KOPT-K1 (cell line): ENCODE measurements at regions not wholly inside any gene's neighbourhood (a gene's known extent, or its start where the extent isn't known, plus 50 kb on each side); places are given as distances from the start of the nearest gene placed in this dataset.
"Not testable (repeated sequence)": the region's sequence is repeated elsewhere in the genome, so short reads cannot be mapped to it uniquely, and the experiment has no call there.

Source experiments
- H3K27ac ChIP-seq: fragments of 200-600 bp; sonication (generic); 2 replicates; pipeline ENCODE4 v1.5.1; 2016; ENCODE audit warnings: antibody characterized with exemption, mild to moderate bottlenecking, low read depth, low read length; ENCODE audit not compliant: poor library complexity, severe bottlenecking
- H3K36me3 ChIP-seq: fragments of 200-600 bp; sonication (generic); 2 replicates; pipeline ENCODE4 v1.5.1; 2017; ENCODE audit warnings: antibody characterized with exemption, mild to moderate bottlenecking, low read length, moderate library complexity; ENCODE audit not compliant: insufficient read depth
- H3K9me3 ChIP-seq: fragments of 200-600 bp; sonication (generic); 2 replicates; pipeline ENCODE4 v1.5.1; 2017; ENCODE audit warnings: antibody characterized with exemption, low read length, mild to moderate bottlenecking; ENCODE audit not compliant: insufficient read depth, poor library complexity, severe bottlenecking

DNA sequence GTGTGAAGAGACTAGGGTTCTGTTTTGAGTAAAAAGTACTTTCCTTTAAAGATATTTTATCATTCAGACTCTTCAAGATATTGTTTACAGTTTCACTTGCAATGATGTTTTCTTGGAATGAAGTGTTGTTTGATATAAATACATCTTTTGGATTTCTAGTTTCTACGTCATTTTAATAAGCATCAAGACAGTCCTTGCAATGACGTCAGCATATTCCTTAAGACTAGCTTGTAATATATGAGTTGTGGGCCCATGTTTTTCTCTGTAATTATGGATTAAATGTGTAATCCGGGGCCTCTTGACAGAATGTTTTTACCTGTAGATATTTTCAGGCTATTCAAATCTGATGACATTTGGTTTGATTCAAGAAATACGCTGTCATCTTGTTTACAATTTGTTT is 66.1 kb downstream of the RBMX2 start:
- H3K9me3 ChIP-seq, result no peaks in the 10 kb centered on the region
- no peak overlapping the region for H3K27ac ChIP-seq
- H3K36me3 ChIP-seq, result no peaks in the 10 kb centered on the region

DNA sequence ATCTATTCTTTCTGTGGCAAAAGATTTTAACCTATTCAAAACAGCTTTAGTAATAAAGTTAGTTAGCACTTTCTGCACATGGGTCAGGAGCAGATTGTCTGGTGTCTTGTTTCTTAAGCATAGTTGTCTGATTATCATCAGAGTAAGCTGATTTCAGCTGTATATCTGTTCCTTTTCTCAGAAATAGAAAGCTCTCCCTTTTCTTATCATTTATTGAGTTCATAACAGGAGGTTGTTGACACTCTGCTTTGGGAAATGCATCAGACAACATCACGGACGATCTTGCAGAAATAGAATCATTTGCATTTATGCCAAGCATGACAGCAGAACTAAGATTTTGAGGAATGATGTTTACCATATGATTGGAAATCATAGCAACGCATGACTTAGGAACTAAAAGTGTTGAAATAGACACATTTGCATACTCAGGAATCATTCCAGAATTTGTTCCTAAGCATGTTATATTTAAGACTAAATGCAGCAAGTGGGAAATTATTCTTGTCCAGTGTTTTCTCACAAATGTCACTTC is 66.7 kb downstream of the RBMX2 start:
- Histone ChIP-seq H3K36me3 (no peaks in the 10 kb centered on the region), H3K9me3 (no peaks in the 10 kb centered on the region), H3K27ac (no peak overlapping the region)

DNA sequence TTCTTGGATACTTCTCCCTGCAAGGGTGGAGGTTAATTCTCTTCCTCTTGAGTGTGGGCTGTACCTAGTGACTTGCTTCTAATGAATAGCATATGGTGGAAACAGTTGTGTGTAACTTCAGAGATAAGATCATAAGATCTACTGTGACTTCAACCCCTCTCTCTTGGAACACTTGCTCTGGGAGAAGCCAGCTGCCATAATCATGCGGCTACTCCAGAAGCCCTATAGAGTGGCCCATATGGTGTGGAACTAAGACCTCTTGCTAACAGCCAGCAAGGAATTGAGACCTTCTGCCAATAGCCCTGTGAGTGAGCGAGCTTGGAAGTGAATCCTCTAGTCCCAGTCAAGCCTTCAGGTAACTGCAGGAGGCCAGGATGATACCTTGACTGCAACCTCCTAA is 81.1 kb downstream of the RBMX2 start:
- no peaks in the 10 kb centered on the region for H3K9me3 ChIP-seq
- H3K27ac ChIP-seq, result no peak overlapping the region
- no peaks in the 10 kb centered on the region for H3K36me3 ChIP-seq

DNA sequence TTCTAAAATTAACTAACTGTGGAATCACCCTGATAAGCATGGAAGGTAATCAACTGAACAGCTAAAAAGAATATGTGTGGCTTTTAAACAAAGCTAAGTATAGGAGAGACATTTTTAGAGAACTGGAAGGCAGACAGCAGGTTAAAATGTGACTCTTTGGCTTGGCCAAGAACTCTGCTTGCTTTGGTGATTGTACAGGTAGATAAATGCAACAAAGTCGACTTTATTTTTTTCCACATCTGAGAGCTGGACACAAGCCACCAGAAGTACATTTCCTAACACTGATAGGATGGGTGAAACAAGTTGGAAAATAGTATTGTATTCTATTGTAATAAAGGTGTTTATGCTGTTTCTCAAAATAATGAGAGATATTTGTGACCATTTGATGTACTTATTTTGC is 84.1 kb downstream of the RBMX2 start:
- H3K36me3 ChIP-seq, result no peaks in the 10 kb centered on the region

DNA sequence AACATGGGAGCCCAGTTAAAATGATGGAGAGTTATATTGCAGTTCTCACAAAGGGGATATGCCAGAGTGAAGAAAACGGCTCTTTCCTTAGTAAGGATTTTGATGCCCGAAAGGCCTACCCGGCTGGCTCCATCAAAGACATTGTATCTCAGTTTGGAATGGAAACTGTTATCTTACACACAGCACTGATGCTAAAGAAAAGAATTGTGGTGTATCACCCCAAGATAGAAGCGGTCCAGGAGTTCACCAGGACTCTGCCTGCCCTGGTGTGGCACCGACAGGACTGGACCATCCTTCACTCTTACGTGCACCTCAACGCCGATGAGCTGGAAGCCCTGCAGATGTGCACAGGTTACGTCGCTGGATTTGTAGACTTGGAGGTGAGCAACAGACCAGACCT is 93.7 kb downstream of the RBMX2 start:
- H3K27ac ChIP-seq, H3K36me3 ChIP-seq, H3K9me3 ChIP-seq: not testable (repeated sequence)

More for the DNA sequence above, 84.1 kb downstream of the RBMX2 start:
- Histone ChIP-seq H3K9me3 (no peaks in the 10 kb centered on the region), H3K27ac (no peak overlapping the region)

DNA sequence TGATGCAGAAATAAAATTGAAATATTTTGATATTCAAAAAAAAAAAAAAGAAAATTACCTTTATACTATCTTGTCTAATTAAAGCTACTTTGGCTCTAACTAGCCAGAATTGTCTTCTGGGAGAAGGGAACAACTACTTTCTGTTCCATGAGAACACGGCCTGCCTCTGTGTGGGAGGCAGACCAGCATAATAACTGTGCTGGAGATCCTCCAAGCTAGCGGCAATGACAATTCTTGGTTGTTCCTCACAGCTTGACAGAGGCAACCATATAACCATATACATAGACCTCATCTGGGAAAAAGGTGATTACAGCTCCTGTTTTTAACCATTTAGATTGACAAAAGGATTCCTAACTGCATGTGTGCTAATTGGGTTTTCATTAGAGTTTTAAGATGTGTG is 95.7 kb downstream of the RBMX2 start:
- no peaks in the 10 kb centered on the region for H3K9me3 ChIP-seq
- no peaks in the 10 kb centered on the region for H3K36me3 ChIP-seq
- H3K27ac ChIP-seq, result no peak overlapping the region

DNA sequence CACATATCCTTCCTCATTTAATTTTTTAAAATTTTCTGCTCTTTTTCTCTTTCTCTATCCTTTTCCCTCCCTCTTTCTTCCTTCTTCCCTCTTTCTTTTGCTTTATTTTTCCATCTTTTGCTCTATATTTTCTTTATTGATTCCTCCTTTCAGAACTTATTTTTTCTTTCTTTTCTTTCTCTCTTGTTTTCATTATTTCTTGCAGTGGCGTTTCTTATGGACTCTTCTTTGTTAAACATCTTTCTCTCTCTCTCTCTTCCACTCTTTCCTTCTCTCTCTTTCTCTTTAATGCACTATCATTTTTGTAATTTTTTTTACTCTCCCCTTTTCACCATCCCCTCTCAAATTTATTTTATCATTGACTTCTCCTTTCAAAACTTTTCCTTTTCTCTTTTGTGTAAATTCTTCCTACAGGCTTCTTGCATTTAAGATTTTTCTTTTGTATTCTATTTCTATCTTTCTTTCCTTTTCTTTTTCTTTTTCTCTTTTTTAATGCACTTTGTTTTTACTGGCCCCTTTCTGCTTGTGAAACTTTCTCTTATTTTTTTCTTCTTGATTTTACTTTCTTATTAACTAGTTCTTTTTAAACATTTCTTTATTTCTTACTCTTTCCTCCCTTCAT is 97.0 kb downstream of the RBMX2 start:
- Histone ChIP-seq H3K27ac (no peak overlapping the region), H3K9me3 (no peaks in the 10 kb centered on the region), H3K36me3 (no peaks in the 10 kb centered on the region)

DNA sequence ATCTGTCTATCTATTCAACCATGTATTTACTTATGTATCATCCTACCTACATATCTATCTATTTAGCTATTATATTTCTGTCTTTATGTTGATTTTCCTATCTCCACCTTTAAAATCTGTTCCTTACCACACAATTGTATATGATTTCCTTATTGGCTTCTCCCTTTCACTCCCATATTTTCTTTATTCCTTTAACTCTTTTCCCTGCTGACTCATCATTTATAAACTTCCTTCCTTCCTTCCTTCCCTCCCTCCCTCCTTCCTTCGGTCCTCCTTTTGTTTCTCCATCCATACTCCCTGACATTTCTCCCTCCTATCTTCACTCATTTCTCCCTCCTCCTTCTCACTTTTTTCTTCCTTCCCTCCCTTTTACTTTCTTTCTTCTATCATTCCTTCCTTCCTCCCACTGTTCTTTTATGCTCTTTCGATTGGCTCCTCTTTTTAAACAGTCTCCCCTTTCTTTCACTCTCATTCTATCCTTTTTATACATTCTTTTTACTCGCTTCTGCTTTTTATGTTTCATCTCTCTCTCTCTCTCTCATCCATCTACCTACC is 100.3 kb downstream of the RBMX2 start:
- no peak overlapping the region for H3K27ac ChIP-seq
- H3K9me3 ChIP-seq, result no peaks in the 10 kb centered on the region
- H3K36me3 ChIP-seq, result no peaks in the 10 kb centered on the region

DNA sequence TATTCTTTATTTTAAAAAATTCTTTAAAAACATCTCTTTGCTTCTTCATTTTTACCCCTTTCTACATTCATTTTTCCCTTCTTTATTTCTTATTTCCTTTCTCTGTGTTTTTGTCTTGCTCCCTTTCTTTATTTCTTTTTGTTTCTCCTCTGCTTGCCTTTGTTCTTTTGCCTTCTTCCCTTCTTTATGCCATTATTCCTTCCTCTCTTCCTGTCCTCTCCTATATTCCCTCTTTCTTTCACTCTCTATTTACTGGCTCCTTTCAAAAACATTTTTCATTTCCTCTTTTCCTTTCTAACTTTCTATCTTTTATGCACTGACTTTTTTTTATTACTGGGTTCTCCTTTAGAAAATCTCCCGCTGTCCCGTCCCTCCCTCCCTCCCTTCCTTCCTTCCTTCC is 102.2 kb downstream of the RBMX2 start:
- Histone ChIP-seq H3K9me3 (no peaks in the 10 kb centered on the region), H3K27ac (no peak overlapping the region), H3K36me3 (no peaks in the 10 kb centered on the region)

DNA sequence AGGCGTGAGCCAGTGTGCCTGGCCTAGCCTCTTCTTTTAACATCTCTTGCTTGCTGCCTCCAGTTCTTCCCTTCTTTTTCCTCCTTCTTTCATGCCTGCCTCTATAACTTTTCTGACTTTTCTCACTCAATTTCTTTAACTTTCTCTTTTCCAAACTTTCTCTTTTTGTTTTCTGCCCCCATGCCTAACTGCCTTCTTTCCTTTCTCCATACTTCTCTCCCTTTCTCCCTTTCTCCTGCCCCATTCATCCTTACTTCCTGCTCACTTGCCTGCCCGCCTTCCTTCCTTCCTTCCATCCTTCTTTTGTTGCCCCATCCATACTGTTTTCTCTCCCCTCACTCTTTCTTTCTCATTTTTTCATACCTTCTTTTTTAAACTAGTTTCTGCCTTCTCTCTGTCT is 105.2 kb downstream of the RBMX2 start:
- H3K9me3 ChIP-seq, result no peaks in the 10 kb centered on the region
- no peaks in the 10 kb centered on the region for H3K36me3 ChIP-seq
- H3K27ac ChIP-seq, result no peak overlapping the region

DNA sequence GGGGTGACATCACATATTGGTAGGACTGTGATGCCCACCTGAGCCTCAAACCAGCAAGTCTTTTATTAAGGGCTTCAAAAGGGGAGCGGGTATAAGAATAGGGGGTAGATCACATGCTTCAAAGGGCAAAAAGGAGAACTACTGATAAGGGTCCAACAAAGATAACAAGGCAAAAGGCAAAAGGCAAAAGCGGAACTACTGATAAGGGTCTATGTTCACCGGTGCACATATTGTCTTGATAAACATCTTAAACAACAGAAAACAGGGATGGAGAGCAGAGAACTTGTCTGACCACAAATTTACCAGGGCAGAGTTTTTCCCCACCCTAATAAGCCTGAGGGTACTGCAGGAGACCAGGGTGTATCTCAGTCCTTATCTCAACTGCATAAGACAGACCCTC is 110.7 kb downstream of the RBMX2 start:
- H3K36me3 ChIP-seq, H3K9me3 ChIP-seq, H3K27ac ChIP-seq: not testable (repeated sequence)

DNA sequence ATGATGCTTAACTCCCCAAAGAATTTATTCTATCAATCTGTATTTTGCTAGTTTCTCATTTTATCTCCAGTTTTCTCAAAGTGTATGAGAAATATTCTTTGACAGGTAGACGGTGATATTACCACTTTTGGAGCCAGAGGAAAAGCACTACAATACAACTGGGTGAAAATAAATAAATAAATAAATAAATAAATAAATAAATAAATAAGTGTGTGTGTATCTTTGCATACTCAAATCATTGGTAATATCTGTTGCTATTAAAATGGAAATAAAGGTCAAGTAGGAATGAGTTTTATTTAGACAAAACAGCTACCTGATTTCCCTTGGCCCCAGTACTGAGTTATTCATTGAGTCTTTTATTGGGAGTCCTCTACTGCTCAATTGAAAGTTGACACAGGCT is 114.3 kb downstream of the RBMX2 start:
- Histone ChIP-seq H3K27ac (no peak overlapping the region), H3K9me3 (no peaks in the 10 kb centered on the region), H3K36me3 (no peaks in the 10 kb centered on the region)

DNA sequence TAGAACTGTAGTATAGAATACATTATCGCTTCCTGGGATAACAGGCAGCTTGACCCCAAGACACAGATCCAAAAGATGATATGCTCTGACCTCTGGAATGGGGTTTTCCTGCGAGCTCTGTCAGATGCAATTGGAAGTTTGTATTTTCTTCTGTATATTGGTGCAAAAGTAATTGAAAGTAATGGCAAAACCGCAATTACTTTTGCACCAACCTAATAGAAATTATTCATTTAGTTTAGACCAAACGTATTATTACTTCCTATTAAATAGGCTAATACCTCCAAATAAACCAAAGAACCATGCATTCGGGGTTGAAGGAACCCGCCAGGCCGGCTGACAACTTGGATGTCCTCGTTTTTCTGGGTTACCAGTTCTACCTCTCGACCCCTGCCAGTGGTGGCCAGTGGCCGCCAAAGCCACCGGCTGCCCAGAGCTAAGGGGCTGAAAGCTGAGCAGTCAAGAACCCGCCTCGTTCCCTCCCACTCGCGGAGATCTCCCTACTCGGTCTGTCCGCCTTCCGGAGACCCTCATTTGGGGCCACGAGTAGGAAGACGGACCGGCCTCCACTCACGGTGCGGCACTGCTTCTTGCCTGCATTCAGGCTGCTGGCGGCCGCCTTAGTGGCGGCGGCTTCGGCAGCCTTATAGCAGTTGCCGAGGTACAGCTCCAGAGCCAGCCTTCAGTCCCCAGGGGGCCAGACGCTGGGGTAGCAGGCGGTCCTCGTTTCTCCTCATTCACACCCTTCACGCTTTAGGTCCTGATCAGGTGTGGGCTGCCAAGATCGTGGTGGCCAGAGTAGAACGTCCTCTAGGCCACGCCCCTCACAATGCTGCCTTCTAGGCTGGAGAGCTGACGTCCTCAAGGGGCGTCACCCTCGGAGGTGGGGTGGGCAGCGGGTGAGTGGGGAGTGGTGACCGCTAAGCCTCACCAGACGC is 121.9 kb downstream of the RBMX2 start:
- Histone ChIP-seq H3K27ac (no peak overlapping the region), H3K9me3 (no peaks in the 10 kb centered on the region), H3K36me3 (no peaks in the 10 kb centered on the region)

DNA sequence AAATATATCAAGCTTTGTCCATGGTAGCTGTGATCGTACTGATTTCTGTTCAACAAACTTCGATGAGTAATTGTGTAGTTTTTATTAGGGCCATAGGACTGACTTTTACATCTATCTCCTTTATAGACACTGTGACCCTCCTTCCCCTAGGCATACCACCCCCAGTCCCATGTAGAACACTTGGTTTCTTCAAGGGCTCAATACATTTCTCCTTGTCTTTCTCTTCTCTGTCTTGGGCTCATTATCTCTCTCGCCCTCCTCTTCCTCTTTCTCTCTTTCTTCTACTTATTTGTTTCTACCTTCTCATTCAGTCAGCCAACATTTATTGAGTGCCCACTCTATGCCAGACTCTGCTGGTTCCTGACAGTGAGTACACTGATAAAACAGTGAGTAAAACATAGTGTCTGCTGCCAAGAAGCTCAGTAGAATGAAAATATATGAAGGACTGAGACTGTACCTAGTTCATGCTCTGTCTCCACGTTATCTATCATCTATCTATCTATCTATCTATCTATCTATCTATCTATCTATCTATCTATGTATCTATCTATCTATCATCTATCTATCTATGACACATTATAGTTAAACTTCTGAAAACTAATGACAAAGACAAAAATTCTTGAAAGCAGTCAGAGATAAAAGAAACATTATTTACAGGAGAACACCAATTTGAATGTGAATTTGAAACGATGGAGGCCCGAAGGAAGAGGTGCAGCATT is 122.8 kb downstream of the RBMX2 start:
- Histone ChIP-seq H3K9me3 (no peaks in the 10 kb centered on the region), H3K36me3 (no peaks in the 10 kb centered on the region), H3K27ac (no peak overlapping the region)

DNA sequence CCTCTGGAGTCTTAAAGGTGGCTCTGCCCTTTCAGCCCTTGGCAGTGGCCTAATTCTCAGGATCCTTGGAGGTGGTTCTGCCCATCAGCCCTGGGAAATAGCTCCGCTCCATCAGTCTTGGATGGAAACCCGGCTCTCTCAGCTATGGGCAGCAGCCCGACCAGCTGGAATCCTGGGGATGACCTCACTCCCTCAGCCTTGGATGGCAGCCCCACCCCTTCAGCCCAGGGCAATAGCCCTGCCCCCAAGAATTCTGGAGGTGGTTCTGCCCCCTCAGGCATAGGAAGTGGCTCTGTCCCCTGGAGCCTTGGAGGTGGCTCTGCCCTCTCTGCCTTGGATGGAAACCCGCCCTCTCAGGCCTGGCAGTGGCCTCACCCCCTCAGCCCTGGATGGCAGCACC is 127.7 kb downstream of the RBMX2 start:
- Histone ChIP-seq H3K27ac (no peak overlapping the region), H3K9me3 (no peaks in the 10 kb centered on the region), H3K36me3 (no peaks in the 10 kb centered on the region)
